ENCODE measurements at regions not wholly inside any gene's neighbourhood (a gene's known extent, or its start where the extent isn't known, plus 50 kb on each side); places are given as distances from the start of the nearest gene placed in this dataset. TPM values are rescaled to one million over a fixed set of nuclear protein-coding genes. Genes with fewer than 3 reads are reported as not detected.

DNA sequence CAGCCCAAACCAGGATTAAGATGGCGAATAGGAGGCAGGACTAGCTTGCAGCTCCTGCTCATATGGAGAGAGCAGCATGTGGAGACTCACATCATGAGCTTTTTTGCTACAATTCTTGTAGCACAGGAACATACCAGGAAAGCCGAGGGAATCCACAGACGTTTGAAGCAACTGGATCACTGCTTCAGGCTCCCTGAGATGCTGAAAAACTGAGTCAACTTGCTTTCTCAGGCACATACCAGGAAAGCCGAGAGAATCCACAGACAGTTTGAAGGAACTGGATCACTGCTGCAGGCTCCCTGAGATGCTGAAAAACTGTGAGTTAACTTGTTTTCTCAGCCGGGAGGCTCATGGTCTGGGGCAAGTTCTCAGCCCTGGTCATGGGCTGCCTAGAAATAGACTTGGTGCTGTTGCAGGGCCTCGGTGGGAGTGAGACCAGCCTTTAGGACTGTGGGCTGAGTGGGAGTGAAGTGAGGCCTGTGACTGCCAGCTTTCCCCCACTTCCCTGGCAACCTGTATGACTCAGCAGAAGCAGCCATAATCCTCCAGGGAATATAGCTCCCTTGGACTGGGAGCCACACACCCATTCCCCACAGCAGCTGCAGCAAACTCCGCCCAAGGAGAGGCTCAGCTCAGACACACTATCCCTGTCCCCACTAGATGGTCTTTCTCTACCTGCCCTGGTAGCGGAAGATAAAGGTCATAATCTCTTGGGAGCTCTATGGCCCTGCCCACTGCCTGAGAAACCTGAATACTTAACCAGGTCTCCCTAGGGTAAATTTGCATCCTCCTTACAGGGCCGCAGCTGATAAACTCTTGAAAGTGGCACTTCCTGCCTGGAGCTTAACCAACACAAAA lies 51.9 kb upstream of the PFN2 start:
- peak overlapping the region; percentile 75 for H2BK15ac ChIP-seq (replicated peaks; ENCODE audit: low read depth)
- H3K27me3 ChIP-seq (ENCODE audit: insufficient read depth, low read length, poor library complexity): no peaks in the 10 kb centered on the region
- peak overlapping the region; percentile 7 for H2BK5ac ChIP-seq (ENCODE audit: low read length)
- no peak overlapping the region for H3K23ac ChIP-seq (ENCODE audit: low read length)
- H3K18ac ChIP-seq (ENCODE audit: low read length): peak overlapping the region; percentile 31
- H2BK120ac ChIP-seq (ENCODE audit: low read depth, low read length): peak overlapping the region; percentile 16
- H4K8ac ChIP-seq (ENCODE audit: low read depth, low read length): no peak overlapping the region
- no peaks in the 10 kb centered on the region for H3K79me1 ChIP-seq (ENCODE audit: low read length)
- no peak overlapping the region for H3K9ac ChIP-seq (ENCODE audit: low read length)
- H4K5ac ChIP-seq (ENCODE audit: low read length): no peak overlapping the region
- no peak overlapping the region for H3K4me3 ChIP-seq (ENCODE audit: low read length)
- H3K36me3 ChIP-seq (ENCODE audit: control insufficient read depth, insufficient read depth, low read length): no peaks in the 10 kb centered on the region
- H3K79me2 ChIP-seq (ENCODE audit: control insufficient read depth, insufficient read depth, low read length): no peaks in the 10 kb centered on the region
- H3K4me1 ChIP-seq (ENCODE audit: control insufficient read depth, low read depth, low read length): no peaks in the 10 kb centered on the region
- H3K56ac ChIP-seq (ENCODE audit: low read length): peak overlapping the region; percentile 60
- H3K4ac ChIP-seq (ENCODE audit: low read depth, low read length): no peak overlapping the region
- no CpG with 5 or more reads among the region's 9 CpGs for WGBS (ENCODE audit: extremely low coverage, insufficient coverage, low lambda C conversion rate)
- no peak overlapping the region for H3K27ac ChIP-seq (ENCODE audit: low read depth, low read length)
- no peak overlapping the region for H2AK5ac ChIP-seq (ENCODE audit: low read length)
- DNase-seq: peak; percentile 68
- H3K4me2 ChIP-seq (ENCODE audit: low read length): no peak overlapping the region

- no peak for DNase-seq
- Histone ChIP-seq H2AK5ac (ENCODE audit: low read length) (no peak overlapping the region), H2BK120ac (ENCODE audit: low read depth, low read length) (no peak overlapping the region), H3K56ac (ENCODE audit: low read length) (no peak overlapping the region), H3K79me2 (ENCODE audit: control insufficient read depth, insufficient read depth, low read length) (no peaks in the 10 kb centered on the region), H2BK15ac (replicated peaks; ENCODE audit: low read depth) (no peak overlapping the region), H4K8ac (ENCODE audit: low read depth, low read length) (no peak overlapping the region), H3K79me1 (ENCODE audit: low read length) (no peaks in the 10 kb centered on the region), H3K4me3 (ENCODE audit: low read length) (no peak overlapping the region), H3K23ac (ENCODE audit: low read length) (no peak overlapping the region), H3K9ac (ENCODE audit: low read length) (no peak overlapping the region), H2BK5ac (ENCODE audit: low read length) (no peak overlapping the region), H3K4ac (ENCODE audit: low read depth, low read length) (no peak overlapping the region), H4K5ac (ENCODE audit: low read length) (no peak overlapping the region), H3K4me2 (ENCODE audit: low read length) (no peak overlapping the region), H3K4me1 (ENCODE audit: control insufficient read depth, low read depth, low read length) (no peaks in the 10 kb centered on the region), H3K27me3 (ENCODE audit: insufficient read depth, low read length, poor library complexity) (no peaks in the 10 kb centered on the region), H3K27ac (ENCODE audit: low read depth, low read length) (no peak overlapping the region), H3K36me3 (ENCODE audit: control insufficient read depth, insufficient read depth, low read length) (no peaks in the 10 kb centered on the region), H3K18ac (ENCODE audit: low read length) (no peak overlapping the region)
- WGBS (ENCODE audit: extremely low coverage, insufficient coverage, low lambda C conversion rate): no CpG with 5 or more reads among the region's 1 CpG
Observed at GRCh38 chr3:150020527-150020926, 49.8 kb upstream of the PFN2 start.

Small RNAs in the stretch of these regions (small RNA-seq; reads per million reads assigned to genes)
- gene RF00004 (ENCODE audit: insufficient read depth) (not detected), gene RPL32P9 (ENCODE audit: insufficient read depth) (not detected)

Measured in mesendoderm (in vitro differentiated cells).